Activated naive CD8-positive, alpha-beta T cell treated with anti-CD3 and anti-CD28 coated beads, Interleukin-2, amount 50 U/mL, for 24 hours (primary cell): ENCODE measurements at regions not wholly inside any gene's neighbourhood (a gene's known extent, or its start where the extent isn't known, plus 50 kb on each side); places are given as distances from the start of the nearest gene placed in this dataset.
"Not testable (repeated sequence)": the region's sequence is repeated elsewhere in the genome, so short reads cannot be mapped to it uniquely, and the experiment has no call there.

ENCODE experiments used
- ATAC-seq: fragments of 150-1000 bp; cut with Tn5 transposase; one replicate; pipeline ENCODE4 v1.10.0; 2021
- DNase-seq: peaks from one replicate; pipeline ENCODE4 v3.0.0; 2021
- H3K27ac Mint-ChIP-seq: one replicate; pipeline ENCODE4 v1.8.0; 2021; ENCODE audit warnings: mild to moderate bottlenecking, mixed read lengths
- H3K27me3 Mint-ChIP-seq: one replicate; pipeline ENCODE4 v1.8.0; 2021; ENCODE audit warnings: mixed read lengths
- H3K36me3 Mint-ChIP-seq: one replicate; pipeline ENCODE4 v1.8.0; 2021; ENCODE audit warnings: low read depth, mixed read lengths
- H3K4me1 Mint-ChIP-seq: one replicate; pipeline ENCODE4 v1.8.0; 2021; ENCODE audit warnings: mixed read lengths
- H3K4me3 Mint-ChIP-seq: one replicate; pipeline ENCODE4 v1.8.0; 2021; ENCODE audit warnings: mild to moderate bottlenecking, moderate library complexity, mixed read lengths
- H3K9me3 Mint-ChIP-seq: one replicate; pipeline ENCODE4 v1.8.0; 2021; ENCODE audit warnings: mixed read lengths

- Mint-ChIP-seq H3K36me3 (no peaks in the 10 kb centered on the region), H3K27me3 (no peaks in the 10 kb centered on the region), H3K9me3 (peaks cover 31% of the 10 kb centered on the region), H3K4me3 (no peak overlapping the region), H3K4me1 (no peaks in the 10 kb centered on the region), H3K27ac (no peak overlapping the region)
- ATAC-seq (no peak), DNase-seq (no peak)
Measured at GRCh38 chr13:54367639-54368271, 1339.1 kb downstream of the OLFM4 start.

- Mint-ChIP-seq H3K4me1 (no peaks in the 10 kb centered on the region), H3K4me3 (no peak overlapping the region), H3K27me3 (no peaks in the 10 kb centered on the region), H3K9me3 (peaks cover 26% of the 10 kb centered on the region), H3K27ac (no peak overlapping the region), H3K36me3 (no peaks in the 10 kb centered on the region)
- ATAC-seq (no peak), DNase-seq (no peak)
Measured at GRCh38 chr13:54368387-54368786, 1339.8 kb downstream of the OLFM4 start.

GRCh38 chr13:54373211-54373610, 1344.6 kb downstream of the OLFM4 start:
- Mint-ChIP-seq H3K4me1 (no peaks in the 10 kb centered on the region), H3K36me3 (no peaks in the 10 kb centered on the region), H3K9me3 (peaks cover 27% of the 10 kb centered on the region), H3K4me3 (no peak overlapping the region), H3K27ac (no peak overlapping the region), H3K27me3 (no peaks in the 10 kb centered on the region)
- no peak for ATAC-seq
- no peak for DNase-seq

GRCh38 chr13:54379461-54379860, 1350.8 kb downstream of the OLFM4 start:
- ATAC-seq (no peak), DNase-seq (no peak)
- Mint-ChIP-seq H3K27me3 (no peaks in the 10 kb centered on the region), H3K4me1 (no peaks in the 10 kb centered on the region), H3K4me3 (no peak overlapping the region), H3K27ac (no peak overlapping the region), H3K9me3 (peaks cover 17% of the 10 kb centered on the region), H3K36me3 (no peaks in the 10 kb centered on the region)

GRCh38 chr13:54383604-54384003, 1355.0 kb downstream of the OLFM4 start:
- no peaks in the 10 kb centered on the region for H3K27me3 Mint-ChIP-seq
- H3K4me3 Mint-ChIP-seq, result no peak overlapping the region
- ATAC-seq, result no peak
- H3K4me1 Mint-ChIP-seq, result no peaks in the 10 kb centered on the region
- no peak for DNase-seq
- H3K36me3 Mint-ChIP-seq, result no peaks in the 10 kb centered on the region
- H3K27ac Mint-ChIP-seq, result no peak overlapping the region
- H3K9me3 Mint-ChIP-seq, result peaks cover 12% of the 10 kb centered on the region

GRCh38 chr13:54387625-54388024, 1359.0 kb downstream of the OLFM4 start:
- Mint-ChIP-seq H3K36me3 (no peaks in the 10 kb centered on the region), H3K4me3 (no peak overlapping the region), H3K27me3 (no peaks in the 10 kb centered on the region), H3K27ac (no peak overlapping the region), H3K4me1 (no peaks in the 10 kb centered on the region), H3K9me3 (peaks cover 12% of the 10 kb centered on the region)
- no peak for DNase-seq
- no peak for ATAC-seq

GRCh38 chr13:54390841-54391240, 1362.2 kb downstream of the OLFM4 start:
- DNase-seq (no peak), ATAC-seq (no peak)
- Mint-ChIP-seq H3K36me3 (no peaks in the 10 kb centered on the region), H3K27me3 (no peaks in the 10 kb centered on the region), H3K4me3 (no peak overlapping the region), H3K9me3 (peaks cover 16% of the 10 kb centered on the region), H3K27ac (no peak overlapping the region), H3K4me1 (no peaks in the 10 kb centered on the region)

GRCh38 chr13:54394085-54394700, 1365.6 kb downstream of the OLFM4 start:
- Mint-ChIP-seq H3K36me3 (no peaks in the 10 kb centered on the region), H3K9me3 (peaks cover 14% of the 10 kb centered on the region)

GRCh38 chr13:54394908-54395307, 1366.3 kb downstream of the OLFM4 start:
- no peaks in the 10 kb centered on the region for H3K4me1 Mint-ChIP-seq
- no peaks in the 10 kb centered on the region for H3K27me3 Mint-ChIP-seq
- H3K27ac Mint-ChIP-seq, result no peak overlapping the region
- no peaks in the 10 kb centered on the region for H3K36me3 Mint-ChIP-seq
- H3K9me3 Mint-ChIP-seq, result peaks cover 14% of the 10 kb centered on the region
- ATAC-seq (no peak), DNase-seq (no peak)
- no peak overlapping the region for H3K4me3 Mint-ChIP-seq

More at GRCh38 chr13:54394085-54394700, 1365.6 kb downstream of the OLFM4 start:
- ATAC-seq (no peak), DNase-seq (no peak)
- H3K27me3 Mint-ChIP-seq, result no peaks in the 10 kb centered on the region
- no peaks in the 10 kb centered on the region for H3K4me1 Mint-ChIP-seq
- H3K27ac Mint-ChIP-seq, result no peak overlapping the region
- no peak overlapping the region for H3K4me3 Mint-ChIP-seq

GRCh38 chr13:54402495-54402894, 1373.9 kb downstream of the OLFM4 start:
- no peak for ATAC-seq
- Mint-ChIP-seq H3K36me3 (no peaks in the 10 kb centered on the region), H3K27me3 (no peaks in the 10 kb centered on the region), H3K9me3 (peaks cover 8% of the 10 kb centered on the region), H3K27ac (no peak overlapping the region), H3K4me1 (no peaks in the 10 kb centered on the region), H3K4me3 (no peak overlapping the region)
- no peak for DNase-seq

- no peak for DNase-seq
- Mint-ChIP-seq H3K27ac (no peak overlapping the region), H3K9me3 (peaks cover 14% of the 10 kb centered on the region), H3K27me3 (no peaks in the 10 kb centered on the region), H3K4me3 (no peak overlapping the region), H3K36me3 (no peaks in the 10 kb centered on the region), H3K4me1 (no peaks in the 10 kb centered on the region)
- ATAC-seq, result no peak
Measured at GRCh38 chr13:54415753-54416366, 1387.2 kb downstream of the OLFM4 start.

- ATAC-seq, DNase-seq, H3K4me1 Mint-ChIP-seq, H3K4me3 Mint-ChIP-seq, H3K27me3 Mint-ChIP-seq, H3K27ac Mint-ChIP-seq, H3K36me3 Mint-ChIP-seq: not testable (repeated sequence)
- H3K9me3 Mint-ChIP-seq, result peaks cover 14% of the 10 kb centered on the region
Measured at GRCh38 chr13:54422946-54423345, 1394.3 kb downstream of the OLFM4 start.

- H3K4me3 Mint-ChIP-seq, result no peak overlapping the region
- H3K27me3 Mint-ChIP-seq, result no peaks in the 10 kb centered on the region
Measured at GRCh38 chr13:54424344-54424743, 1395.7 kb downstream of the OLFM4 start.

GRCh38 chr13:54433493-54434206, 1405.0 kb downstream of the OLFM4 start:
- Mint-ChIP-seq H3K4me1 (no peaks in the 10 kb centered on the region), H3K36me3 (no peaks in the 10 kb centered on the region), H3K27ac (no peak overlapping the region), H3K4me3 (no peak overlapping the region), H3K9me3 (peaks cover 11% of the 10 kb centered on the region), H3K27me3 (no peaks in the 10 kb centered on the region)
- ATAC-seq, result no peak
- DNase-seq, result no peak

More at GRCh38 chr13:54424344-54424743, 1395.7 kb downstream of the OLFM4 start:
- Mint-ChIP-seq H3K9me3 (peaks cover 18% of the 10 kb centered on the region), H3K27ac (no peak overlapping the region), H3K4me1 (no peaks in the 10 kb centered on the region), H3K36me3 (no peaks in the 10 kb centered on the region)
- DNase-seq (no peak), ATAC-seq (no peak)
